ENCODE measurements at regions not wholly inside any gene's neighbourhood (a gene's known extent, or its start where the extent isn't known, plus 50 kb on each side); places are given as distances from the start of the nearest gene placed in this dataset.
"Not testable (repeated sequence)": the region's sequence is repeated elsewhere in the genome, so short reads cannot be mapped to it uniquely, and the experiment has no call there.

GRCh38 chr17:71799657-71800056 is 321.2 kb upstream of the SOX9 start:
- no peak for ATAC-seq
- WGBS = 75% methylated on average over 3 of the region's 3 CpGs

DNA sequence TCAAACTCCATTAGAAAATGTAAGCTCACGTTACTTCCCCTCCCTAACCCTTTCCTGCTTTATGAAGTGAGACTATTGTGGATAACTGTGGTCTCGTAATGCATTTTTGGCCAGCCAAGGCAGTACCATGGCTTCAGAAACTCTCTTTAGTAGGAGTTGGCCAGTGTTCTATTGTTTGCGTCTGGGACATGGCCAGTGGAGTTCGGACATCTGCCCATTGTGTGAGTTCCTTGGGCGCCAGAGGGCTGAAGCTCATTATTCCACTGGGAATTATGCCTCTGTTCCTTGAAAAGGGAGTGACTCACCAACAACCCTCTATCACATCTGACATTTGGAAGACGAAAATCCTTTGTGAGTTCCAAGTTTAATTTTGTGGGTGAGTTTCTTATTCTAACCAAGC is 319.5 kb upstream of the SOX9 start:
- Histone ChIP-seq H3K9me3 (ENCODE audit: control insufficient read depth, low read length) (no peaks in the 10 kb centered on the region), H3K4me3 (ENCODE audit: low read length) (no peak overlapping the region), H3K27me3 (ENCODE audit: control insufficient read depth, insufficient read depth) (no peaks in the 10 kb centered on the region), H3K27ac (ENCODE audit: low read length) (no peak overlapping the region), H3K4me1 (ENCODE audit: control insufficient read depth, insufficient read depth, low read length) (no peaks in the 10 kb centered on the region)
- DNase-seq (peak in 1 of 3 donors; percentile 48), ATAC-seq (no peak)
- 46% methylated on average over 6 of the region's 6 CpGs for WGBS
- intact Hi-C loops (cut with DNase I) = no loop called here

More at GRCh38 chr17:71799657-71800056, 321.2 kb upstream of the SOX9 start:
- intact Hi-C loops (cut with DNase I) = loop anchor here in 1 of 4 donors (10.0 kb wide), 1 partner anchor 75 kb away; no protein-coding TSS in a partner anchor
- no peak for DNase-seq
- H3K27ac ChIP-seq (ENCODE audit: low read length) = no peak overlapping the region
- no peak overlapping the region for H3K4me3 ChIP-seq (ENCODE audit: low read length)
- H3K27me3 ChIP-seq (ENCODE audit: control insufficient read depth, insufficient read depth) = no peaks in the 10 kb centered on the region
- no peaks in the 10 kb centered on the region for H3K4me1 ChIP-seq (ENCODE audit: control insufficient read depth, insufficient read depth, low read length)
- H3K9me3 ChIP-seq (ENCODE audit: control insufficient read depth, low read length) = no peaks in the 10 kb centered on the region

- Histone ChIP-seq H3K27me3 (ENCODE audit: control insufficient read depth, insufficient read depth) (no peaks in the 10 kb centered on the region), H3K27ac (ENCODE audit: low read length) (no peak overlapping the region), H3K4me3 (ENCODE audit: low read length) (no peak overlapping the region), H3K9me3 (ENCODE audit: control insufficient read depth, low read length) (peaks cover 2% of the 10 kb centered on the region), H3K4me1 (ENCODE audit: control insufficient read depth, insufficient read depth, low read length) (no peaks in the 10 kb centered on the region)
- WGBS = 95% methylated on average over 3 of the region's 3 CpGs
- ATAC-seq = no peak
- no peak for DNase-seq
- intact Hi-C loops (cut with DNase I) = no loop called here
Measured at GRCh38 chr17:71802663-71803062, 318.2 kb upstream of the SOX9 start.

DNA sequence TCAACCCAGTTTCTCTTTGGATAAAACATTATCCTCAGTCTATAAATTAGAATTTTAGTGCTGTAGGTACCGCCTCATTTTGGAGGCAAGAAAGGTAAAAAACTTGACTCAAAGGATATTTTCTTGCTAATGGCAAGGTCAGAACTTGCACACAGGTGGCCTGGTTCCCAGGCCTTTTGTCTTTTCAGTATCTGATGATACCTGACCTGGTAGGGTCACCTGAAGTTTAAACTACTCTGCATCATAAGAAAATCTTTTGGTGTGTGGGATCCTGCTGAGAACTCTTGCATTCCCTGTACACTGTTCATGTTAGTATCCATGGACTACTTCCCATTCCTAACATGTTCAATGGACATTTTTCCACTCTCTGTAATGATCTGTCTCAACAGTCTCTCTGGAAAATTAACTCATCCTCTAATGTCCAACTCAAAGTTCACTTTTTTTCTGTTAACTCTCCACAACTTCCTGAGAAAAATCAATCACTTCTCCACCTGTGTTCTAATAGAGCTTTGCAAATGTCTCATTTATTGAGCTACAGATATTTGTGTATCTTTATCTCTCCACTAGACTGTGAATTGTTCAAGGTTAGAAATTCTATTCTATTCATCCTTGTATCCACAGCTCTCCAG is 317.1 kb upstream of the SOX9 start:
- Histone ChIP-seq H3K27ac (ENCODE audit: low read length) (no peak overlapping the region), H3K4me3 (ENCODE audit: low read length) (no peak overlapping the region), H3K4me1 (ENCODE audit: control insufficient read depth, insufficient read depth, low read length) (no peaks in the 10 kb centered on the region), H3K27me3 (ENCODE audit: control insufficient read depth, insufficient read depth) (no peaks in the 10 kb centered on the region), H3K9me3 (ENCODE audit: control insufficient read depth, low read length) (peaks cover 2% of the 10 kb centered on the region)
- WGBS = 91% methylated on average over 1 of the region's 1 CpG
- no peak for DNase-seq
- no peak for ATAC-seq
- intact Hi-C loops (cut with DNase I) = no loop called here

- ATAC-seq = no peak
Measured at GRCh38 chr17:71809537-71809936, 311.3 kb upstream of the SOX9 start.

DNA sequence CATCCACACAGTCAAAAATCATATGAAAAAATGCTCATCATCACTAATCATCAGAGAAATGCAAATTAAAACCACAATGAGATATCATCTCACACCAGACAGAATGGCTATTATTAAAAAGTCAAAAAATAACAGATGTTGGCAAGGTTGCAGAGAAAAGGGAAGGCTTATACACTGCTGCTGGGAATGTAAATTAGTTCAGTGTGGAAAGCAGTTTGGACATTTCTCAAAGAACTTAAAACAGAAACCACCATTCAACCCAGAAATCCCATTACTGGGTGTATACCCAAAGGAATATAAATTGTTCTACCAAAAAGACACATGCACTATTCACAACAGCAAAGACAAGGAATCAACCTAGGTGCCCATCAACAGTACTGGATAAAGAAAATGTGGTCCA is 307.0 kb upstream of the SOX9 start:
- intact Hi-C loops (cut with DNase I); DNase-seq; H3K9me3 ChIP-seq (ENCODE audit: control insufficient read depth, low read length); H3K27me3 ChIP-seq (ENCODE audit: control insufficient read depth, insufficient read depth); H3K4me3 ChIP-seq (ENCODE audit: low read length); H3K27ac ChIP-seq (ENCODE audit: low read length); ATAC-seq; H3K4me1 ChIP-seq (ENCODE audit: control insufficient read depth, insufficient read depth, low read length): not testable (repeated sequence)

More at GRCh38 chr17:71809537-71809936, 311.3 kb upstream of the SOX9 start:
- no peak for DNase-seq
- intact Hi-C loops (cut with DNase I) = no loop called here
- Histone ChIP-seq H3K4me3 (ENCODE audit: low read length) (no peak overlapping the region), H3K27ac (ENCODE audit: low read length) (no peak overlapping the region), H3K9me3 (ENCODE audit: control insufficient read depth, low read length) (peaks cover 2% of the 10 kb centered on the region), H3K4me1 (ENCODE audit: control insufficient read depth, insufficient read depth, low read length) (no peaks in the 10 kb centered on the region), H3K27me3 (ENCODE audit: control insufficient read depth, insufficient read depth) (no peaks in the 10 kb centered on the region)

GRCh38 chr17:71821511-71821910 is 299.3 kb upstream of the SOX9 start:
- Histone ChIP-seq H3K4me1 (ENCODE audit: control insufficient read depth, insufficient read depth, low read length) (no peaks in the 10 kb centered on the region), H3K27ac (ENCODE audit: low read length) (no peak overlapping the region), H3K9me3 (ENCODE audit: control insufficient read depth, low read length) (no peaks in the 10 kb centered on the region), H3K27me3 (ENCODE audit: control insufficient read depth, insufficient read depth) (no peaks in the 10 kb centered on the region), H3K4me3 (ENCODE audit: low read length) (no peak overlapping the region)
- intact Hi-C loops (cut with DNase I) = no loop called here
- DNase-seq = no peak
- no peak for ATAC-seq
- WGBS = 84% methylated on average over 4 of the region's 4 CpGs

DNA sequence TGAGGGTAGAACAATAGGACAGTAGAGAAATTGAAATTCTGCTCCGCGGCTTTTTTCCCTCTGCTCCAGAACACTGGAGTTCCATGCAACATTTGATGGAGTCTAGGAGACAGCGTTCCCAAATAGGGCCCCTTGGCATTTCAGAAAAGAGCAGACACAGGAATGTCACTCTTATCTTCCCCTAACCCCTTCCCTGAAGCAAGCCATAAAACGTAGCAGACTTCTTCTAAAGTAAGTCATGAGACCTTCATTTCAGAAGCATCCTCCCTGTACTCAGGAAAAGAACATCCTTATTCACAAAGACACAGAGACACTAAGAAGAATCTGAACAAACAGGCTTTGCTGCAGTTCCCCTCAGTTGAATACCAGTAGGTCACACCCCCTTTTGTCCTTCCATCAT is 296.1 kb upstream of the SOX9 start:
- ATAC-seq (no peak), DNase-seq (no peak)
- intact Hi-C loops (cut with DNase I) = no loop called here
- 60% methylated on average over 4 of the region's 4 CpGs for WGBS
- no peak overlapping the region for H3K4me3 ChIP-seq (ENCODE audit: low read length)
- H3K9me3 ChIP-seq (ENCODE audit: control insufficient read depth, low read length) = no peaks in the 10 kb centered on the region
- H3K27me3 ChIP-seq (ENCODE audit: control insufficient read depth, insufficient read depth) = no peaks in the 10 kb centered on the region
- H3K27ac ChIP-seq (ENCODE audit: low read length) = no peak overlapping the region
- H3K4me1 ChIP-seq (ENCODE audit: control insufficient read depth, insufficient read depth, low read length) = no peaks in the 10 kb centered on the region

DNA sequence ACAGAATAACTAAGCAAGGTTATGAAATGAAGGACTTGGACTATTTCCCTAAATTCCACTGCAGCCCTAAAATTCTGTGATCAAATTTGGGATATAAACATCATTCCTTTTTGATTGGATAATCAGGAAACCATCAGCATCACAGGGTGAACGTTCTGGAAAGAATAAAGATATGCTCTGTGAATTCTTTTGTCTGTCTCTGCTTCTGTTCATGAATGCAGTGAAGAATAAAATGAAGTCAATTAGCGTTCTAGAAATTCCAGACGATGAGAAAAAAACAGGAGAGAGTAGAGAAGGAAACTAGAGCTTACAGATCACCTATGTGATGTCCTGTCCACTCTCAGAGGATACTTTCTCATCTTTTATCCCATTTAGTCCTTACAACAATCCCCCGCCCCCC is 295.1 kb upstream of the SOX9 start:
- H3K4me3 ChIP-seq (ENCODE audit: low read length) = no peak overlapping the region
- 51% methylated on average over 4 of the region's 4 CpGs for WGBS
- no peaks in the 10 kb centered on the region for H3K9me3 ChIP-seq (ENCODE audit: control insufficient read depth, low read length)
- H3K4me1 ChIP-seq (ENCODE audit: control insufficient read depth, insufficient read depth, low read length) = no peaks in the 10 kb centered on the region
- H3K27ac ChIP-seq (ENCODE audit: low read length) = no peak overlapping the region
- DNase-seq (no peak), ATAC-seq (no peak)
- intact Hi-C loops (cut with DNase I) = no loop called here
- no peaks in the 10 kb centered on the region for H3K27me3 ChIP-seq (ENCODE audit: control insufficient read depth, insufficient read depth)

DNA sequence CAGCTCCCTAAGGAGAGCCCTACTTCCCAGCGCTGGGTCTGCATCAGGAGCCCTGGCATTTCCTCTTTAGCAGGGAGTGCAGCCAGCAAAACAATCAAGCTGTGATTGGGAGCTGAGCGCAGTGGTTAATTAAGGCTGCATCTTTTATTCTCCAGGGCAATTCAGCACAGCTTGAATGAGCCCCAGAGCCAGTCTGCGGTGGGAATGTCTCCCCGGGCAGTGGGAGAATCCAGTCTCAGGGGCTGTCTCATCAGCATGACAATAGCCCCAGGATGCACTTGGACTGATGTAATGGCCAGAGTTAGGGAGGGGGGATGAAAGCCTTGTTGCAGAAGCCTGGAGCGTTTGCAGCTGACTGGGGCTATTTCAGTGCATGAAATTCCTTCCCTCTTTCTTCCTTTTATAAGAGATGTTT is 292.6 kb upstream of the SOX9 start:
- ATAC-seq (peak in 1 of 2 donors; percentile 62), DNase-seq (peak in 1 of 3 donors; percentile 24)
- no peaks in the 10 kb centered on the region for H3K4me1 ChIP-seq (ENCODE audit: control insufficient read depth, insufficient read depth, low read length)
- intact Hi-C loops (cut with DNase I) = no loop called here
- H3K9me3 ChIP-seq (ENCODE audit: control insufficient read depth, low read length) = no peaks in the 10 kb centered on the region
- WGBS = 6% methylated on average over 5 of the region's 5 CpGs
- H3K4me3 ChIP-seq (ENCODE audit: low read length) = no peak overlapping the region
- H3K27ac ChIP-seq (ENCODE audit: low read length) = no peak overlapping the region
- H3K27me3 ChIP-seq (ENCODE audit: control insufficient read depth, insufficient read depth) = no peaks in the 10 kb centered on the region

GRCh38 chr17:71830866-71831265 is 290.0 kb upstream of the SOX9 start:
- Histone ChIP-seq H3K27ac (ENCODE audit: low read length) (no peak overlapping the region), H3K27me3 (ENCODE audit: control insufficient read depth, insufficient read depth) (no peaks in the 10 kb centered on the region), H3K9me3 (ENCODE audit: control insufficient read depth, low read length) (no peaks in the 10 kb centered on the region), H3K4me1 (ENCODE audit: control insufficient read depth, insufficient read depth, low read length) (no peaks in the 10 kb centered on the region), H3K4me3 (ENCODE audit: low read length) (no peak overlapping the region)
- WGBS = 49% methylated on average over 7 of the region's 7 CpGs
- no peak for DNase-seq
- ATAC-seq = no peak
- intact Hi-C loops (cut with DNase I) = no loop called here

GRCh38 chr17:71842986-71843385 is 277.8 kb upstream of the SOX9 start:
- ATAC-seq = no peak
- WGBS = 95% methylated on average over 3 of the region's 3 CpGs
- H3K9me3 ChIP-seq (ENCODE audit: control insufficient read depth, low read length) = no peaks in the 10 kb centered on the region

More at GRCh38 chr17:71842986-71843385, 277.8 kb upstream of the SOX9 start:
- DNase-seq = no peak
- Histone ChIP-seq H3K4me1 (ENCODE audit: control insufficient read depth, insufficient read depth, low read length) (no peaks in the 10 kb centered on the region), H3K4me3 (ENCODE audit: low read length) (no peak overlapping the region), H3K27ac (ENCODE audit: low read length) (no peak overlapping the region), H3K27me3 (ENCODE audit: control insufficient read depth, insufficient read depth) (no peaks in the 10 kb centered on the region)
- intact Hi-C loops (cut with DNase I) = no loop called here
